Mammary epithelial cell (primary cell): ENCODE measurements at regions not wholly inside any gene's neighbourhood (a gene's known extent, or its start where the extent isn't known, plus 50 kb on each side); places are given as distances from the start of the nearest gene placed in this dataset.
"Not testable (repeated sequence)": the region's sequence is repeated elsewhere in the genome, so short reads cannot be mapped to it uniquely, and the experiment has no call there.

Experiments
- EZH2 ChIP-seq: IDR thresholded peaks from 2 replicates; pipeline ENCODE4 v1.6.1; 2012; ENCODE audit warnings: low read length, inconsistent platforms, borderline replicate concordance
- TF ChIP-seq, protein P1 (sequence below), 2 donors: IDR thresholded peaks in 1 of 2; conservative IDR thresholded peaks in 1 of 2; 2 replicates each; pipeline ENCODE4 v1.5.1; 2011 to 2012; ENCODE audit warnings: inconsistent platforms in 2 of 2, low read length in 2 of 2, mild to moderate bottlenecking in 2 of 2, control low read depth in 1 of 2, low read depth in 1 of 2; ENCODE audit not compliant: insufficient read depth in 1 of 2; ENCODE audit errors: extremely low read depth in 1 of 2

DNA sequence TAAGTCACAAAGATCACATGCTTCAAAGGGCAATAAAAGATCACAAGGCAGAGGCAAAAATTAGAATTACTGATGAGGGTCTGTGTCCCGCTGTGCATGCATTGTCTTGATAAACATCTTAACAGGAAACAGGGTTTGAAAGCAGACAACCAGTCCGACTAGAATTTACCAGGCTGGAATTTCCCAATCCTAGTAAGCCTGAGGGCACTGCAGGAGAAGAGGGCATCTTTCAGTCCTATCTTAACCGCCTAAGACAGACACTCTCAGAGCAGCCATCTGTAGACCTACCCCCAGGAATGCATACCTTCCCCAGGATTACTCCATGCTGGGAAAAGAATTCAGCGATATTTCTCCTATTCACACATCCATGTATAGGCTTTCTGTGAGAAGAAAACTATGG is 465.8 kb upstream of the TMEFF2 start:
- TF ChIP-seq, protein P1, sequence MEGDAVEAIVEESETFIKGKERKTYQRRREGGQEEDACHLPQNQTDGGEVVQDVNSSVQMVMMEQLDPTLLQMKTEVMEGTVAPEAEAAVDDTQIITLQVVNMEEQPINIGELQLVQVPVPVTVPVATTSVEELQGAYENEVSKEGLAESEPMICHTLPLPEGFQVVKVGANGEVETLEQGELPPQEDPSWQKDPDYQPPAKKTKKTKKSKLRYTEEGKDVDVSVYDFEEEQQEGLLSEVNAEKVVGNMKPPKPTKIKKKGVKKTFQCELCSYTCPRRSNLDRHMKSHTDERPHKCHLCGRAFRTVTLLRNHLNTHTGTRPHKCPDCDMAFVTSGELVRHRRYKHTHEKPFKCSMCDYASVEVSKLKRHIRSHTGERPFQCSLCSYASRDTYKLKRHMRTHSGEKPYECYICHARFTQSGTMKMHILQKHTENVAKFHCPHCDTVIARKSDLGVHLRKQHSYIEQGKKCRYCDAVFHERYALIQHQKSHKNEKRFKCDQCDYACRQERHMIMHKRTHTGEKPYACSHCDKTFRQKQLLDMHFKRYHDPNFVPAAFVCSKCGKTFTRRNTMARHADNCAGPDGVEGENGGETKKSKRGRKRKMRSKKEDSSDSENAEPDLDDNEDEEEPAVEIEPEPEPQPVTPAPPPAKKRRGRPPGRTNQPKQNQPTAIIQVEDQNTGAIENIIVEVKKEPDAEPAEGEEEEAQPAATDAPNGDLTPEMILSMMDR (conservative IDR thresholded peaks at IDR 0.05 in 1 of 2, IDR thresholded peaks at IDR 0.05 in 1 of 2; ENCODE audit: extremely low read depth in 1 of 2, insufficient read depth in 1 of 2, low read depth in 1 of 2, low read length in 2 of 2) = not testable (repeated sequence)
- TF ChIP-seq EZH2 = not testable (repeated sequence)
